NCI-H2081 (cell line): ENCODE measurements at regions not wholly inside any gene's neighbourhood (a gene's known extent, or its start where the extent isn't known, plus 50 kb on each side); places are given as distances from the start of the nearest gene placed in this dataset.
A peak's percentile ranks its signal among the peaks of the same experiment; 100 is the strongest.

ENCODE experiments used
- DNase-seq, 2 experiments: peaks; one replicate each; lab custom pipeline; 2025; lab: John Stamatoyannopoulos, UW

GRCh38 chr13:22499919-22500318 lies 680.9 kb upstream of the SGCG start:
- no peak for DNase-seq

DNA sequence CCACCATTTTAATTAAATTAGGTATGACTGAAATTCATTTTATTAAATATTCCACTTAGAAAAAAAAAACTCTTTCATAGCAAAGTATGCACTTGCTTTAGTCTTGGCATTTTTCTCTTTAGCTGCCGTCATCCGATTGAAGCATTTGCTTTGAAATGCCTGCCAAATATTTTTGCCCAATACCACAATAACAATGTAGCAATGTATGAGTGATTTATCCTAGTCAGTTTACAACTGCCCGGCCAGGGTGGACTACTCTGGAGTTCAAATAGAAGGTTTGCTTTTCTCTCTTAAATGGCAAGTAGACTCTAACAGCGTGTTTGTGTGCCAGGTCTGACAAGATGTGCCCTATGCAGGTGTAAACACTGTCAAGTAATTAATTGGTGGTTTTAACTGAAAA lies 675.3 kb upstream of the SGCG start:
- no peak for DNase-seq

DNA sequence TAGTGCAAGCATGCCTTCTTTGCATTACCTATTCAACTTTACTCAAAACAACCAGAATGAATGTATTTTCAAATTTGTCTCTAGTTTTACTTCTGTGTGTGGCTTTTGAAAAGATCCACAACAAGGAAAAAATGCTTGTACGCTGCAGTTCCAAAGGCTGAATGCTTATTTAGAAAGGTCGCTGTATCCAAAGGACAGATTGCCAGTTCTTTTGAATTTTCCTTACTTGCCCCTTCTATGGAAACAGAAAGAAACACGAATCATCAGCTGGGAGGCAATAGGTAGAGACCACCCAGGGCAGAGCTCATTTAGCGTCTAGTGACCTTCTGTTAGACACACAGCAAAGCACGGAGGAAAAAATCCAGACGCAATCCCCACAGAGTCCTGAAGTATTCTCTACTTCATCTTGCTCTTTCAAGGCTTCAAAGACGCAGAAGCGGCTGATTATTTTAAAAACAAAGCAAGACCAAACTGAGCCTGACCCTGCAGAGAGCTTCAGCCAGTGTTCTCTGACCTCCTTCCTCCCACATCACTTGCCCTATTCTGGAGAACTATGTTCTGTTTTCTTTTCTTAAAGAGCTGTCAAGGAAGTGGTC lies 674.6 kb upstream of the SGCG start:
- no peak for DNase-seq

DNA sequence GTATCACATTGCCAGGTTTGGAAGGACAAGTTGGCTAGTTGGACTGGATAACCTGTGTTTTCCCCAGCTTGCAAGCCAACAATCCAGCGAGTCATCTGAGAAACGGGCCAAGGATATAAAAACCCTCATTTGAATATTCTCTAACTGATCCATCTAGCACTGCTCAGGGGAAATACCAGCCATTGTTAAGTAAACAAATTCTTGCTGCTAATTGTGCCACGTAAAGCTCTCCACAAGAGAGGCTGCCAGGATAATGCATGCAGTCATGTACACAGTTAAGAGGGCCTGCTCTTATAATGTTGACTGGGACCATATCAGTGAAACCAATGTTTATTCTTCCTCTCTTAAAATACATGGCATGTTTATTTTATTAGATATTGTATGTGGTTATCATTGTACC lies 663.2 kb upstream of the SGCG start:
- DNase-seq = peak; percentile 42 to 77

DNA sequence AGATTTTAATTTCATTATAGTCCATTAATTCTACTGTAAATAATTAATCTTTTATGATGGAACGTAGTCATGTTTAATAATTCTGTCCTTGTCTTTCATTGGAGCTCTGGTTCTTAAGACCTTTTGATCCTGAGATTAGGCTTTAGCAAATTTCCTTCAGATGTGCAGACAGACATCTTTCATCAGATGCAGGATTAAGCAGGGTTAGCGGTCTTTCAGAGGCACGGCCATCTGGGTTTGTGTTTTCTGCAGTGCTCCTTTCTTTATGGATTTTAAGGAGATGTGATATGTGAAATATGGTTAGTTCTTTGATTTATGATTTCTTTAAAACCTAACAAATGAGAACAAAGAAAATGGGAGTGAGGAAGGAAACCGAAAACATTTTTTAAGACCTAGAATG lies 643.9 kb upstream of the SGCG start:
- no peak for DNase-seq

DNA sequence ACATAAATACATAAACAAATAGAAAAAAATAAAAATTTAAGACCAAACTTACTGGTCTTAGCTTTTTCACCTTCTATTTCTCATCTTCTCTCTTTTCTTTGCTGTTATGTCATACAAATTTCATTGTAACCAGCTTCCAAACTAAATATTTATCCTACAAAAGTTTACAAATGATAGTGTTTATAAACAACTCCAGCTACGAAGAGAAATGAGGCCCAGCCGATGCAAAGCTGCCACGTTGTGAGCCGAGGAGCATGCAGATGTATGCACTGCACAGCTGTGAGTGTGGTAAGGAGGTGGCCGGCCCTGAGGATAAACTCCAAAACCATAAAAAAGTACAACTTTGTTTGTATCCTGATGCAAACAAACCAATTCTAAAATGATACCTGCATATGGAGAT lies 642.4 kb upstream of the SGCG start:
- no peak for DNase-seq

DNA sequence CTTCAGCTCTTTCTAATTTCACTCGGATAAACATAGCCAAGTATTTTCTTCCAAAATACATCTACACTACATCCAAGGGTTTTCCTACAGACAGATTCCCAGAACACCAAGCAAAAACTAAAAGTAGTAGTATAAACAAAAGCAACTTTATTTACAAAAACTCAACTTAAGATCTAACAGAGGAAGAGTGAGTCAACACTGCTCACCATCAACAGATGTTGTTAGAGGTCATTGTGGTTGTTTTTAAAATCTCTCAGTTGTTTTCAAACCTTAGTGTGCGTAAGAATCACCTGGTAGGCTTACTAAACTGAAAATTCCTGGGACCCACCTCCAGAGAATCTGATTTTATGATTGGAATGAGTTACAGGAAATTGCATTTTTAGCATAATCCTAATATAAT lies 631.7 kb upstream of the SGCG start:
- no peak for DNase-seq

DNA sequence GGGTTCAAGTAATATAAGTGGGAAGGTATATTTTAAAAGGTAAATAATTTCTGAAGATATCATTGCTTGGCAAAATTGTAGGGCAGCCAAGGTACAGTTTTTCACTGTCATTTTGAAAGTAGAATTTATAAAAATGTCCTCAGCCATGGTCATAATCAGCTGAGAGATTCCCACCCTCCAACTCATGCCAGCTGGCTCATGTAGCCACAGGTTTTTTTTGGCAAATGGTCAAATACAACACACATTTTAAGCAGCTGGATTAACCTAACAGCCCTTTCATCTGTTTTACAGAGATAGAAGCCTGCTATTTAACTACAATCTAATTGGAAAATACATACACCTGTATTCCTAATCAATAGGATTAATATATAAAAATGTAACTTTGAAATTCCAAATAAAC lies 619.2 kb upstream of the SGCG start:
- peak; percentile 23 to 70 for DNase-seq

GRCh38 chr13:22562116-22562515 lies 618.7 kb upstream of the SGCG start:
- no peak for DNase-seq

DNA sequence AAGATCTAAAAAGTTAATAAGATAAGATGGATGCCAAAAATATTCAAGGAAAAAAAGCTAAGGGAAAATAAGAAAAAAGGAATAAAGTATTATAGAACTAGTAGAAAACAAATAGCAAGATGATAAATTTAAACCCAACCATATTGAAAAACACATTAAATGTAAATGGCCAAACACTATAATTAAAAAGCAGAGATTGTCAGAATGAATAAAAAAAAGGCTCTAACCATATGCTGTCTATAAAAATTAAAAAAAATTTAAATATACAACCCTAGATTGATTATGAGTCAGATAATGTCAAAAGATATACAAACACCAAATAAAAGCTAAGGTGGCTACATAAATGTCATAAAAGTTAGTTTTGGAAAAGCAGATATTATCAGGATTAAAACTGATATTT lies 617.5 kb upstream of the SGCG start:
- DNase-seq = no peak

DNA sequence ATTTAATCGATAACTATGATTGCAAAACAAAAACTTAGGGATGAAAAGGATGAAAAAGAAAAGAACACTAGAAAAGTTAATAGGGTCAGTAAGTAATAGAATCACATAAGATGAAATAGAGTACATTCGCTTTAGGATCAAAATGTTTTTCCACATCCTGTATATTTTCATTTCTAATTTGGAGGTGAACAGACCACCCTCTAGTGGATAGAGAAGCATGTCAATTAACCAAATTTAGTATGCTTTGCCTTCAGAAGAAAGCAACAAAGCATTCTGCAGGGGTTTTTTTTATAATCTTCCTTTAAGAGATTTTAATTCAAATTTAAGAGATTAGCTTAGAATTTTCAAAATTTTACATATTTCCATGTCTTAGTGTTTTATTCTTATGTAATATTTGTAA lies 611.0 kb upstream of the SGCG start:
- peak in 1 of 2 experiments; percentile 2 for DNase-seq

- no peak for DNase-seq
These were observed 590.9 kb upstream of the SGCG start for GRCh38 chr13:22589880-22590279.

GRCh38 chr13:22592515-22592914 lies 588.3 kb upstream of the SGCG start:
- DNase-seq = no peak

GRCh38 chr13:22594041-22594440 lies 586.7 kb upstream of the SGCG start:
- DNase-seq = peak in 1 of 2 experiments; percentile 1

- DNase-seq = no peak
These were observed 584.5 kb upstream of the SGCG start for GRCh38 chr13:22596171-22596863.

DNA sequence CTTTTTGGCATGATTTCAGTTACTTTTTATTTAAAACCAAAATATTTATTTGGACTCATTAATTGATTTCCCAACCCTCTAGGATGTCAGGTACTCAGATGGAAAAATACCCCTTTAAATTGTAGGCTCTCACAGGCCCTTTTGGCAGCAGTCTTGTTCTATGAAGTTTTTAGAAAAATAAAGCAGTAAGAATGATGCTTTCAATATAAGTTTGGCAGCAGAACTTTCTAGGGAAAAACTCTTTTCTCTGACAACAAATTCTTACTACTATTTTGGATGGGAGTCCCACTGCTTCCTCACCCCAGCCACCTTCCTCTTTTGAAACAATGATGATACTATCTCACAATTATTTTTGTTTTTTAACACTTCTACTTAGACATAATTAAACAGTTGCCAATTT lies 581.6 kb upstream of the SGCG start:
- no peak for DNase-seq

- no peak for DNase-seq
These were observed 562.8 kb upstream of the SGCG start for GRCh38 chr13:22618002-22618401.

DNA sequence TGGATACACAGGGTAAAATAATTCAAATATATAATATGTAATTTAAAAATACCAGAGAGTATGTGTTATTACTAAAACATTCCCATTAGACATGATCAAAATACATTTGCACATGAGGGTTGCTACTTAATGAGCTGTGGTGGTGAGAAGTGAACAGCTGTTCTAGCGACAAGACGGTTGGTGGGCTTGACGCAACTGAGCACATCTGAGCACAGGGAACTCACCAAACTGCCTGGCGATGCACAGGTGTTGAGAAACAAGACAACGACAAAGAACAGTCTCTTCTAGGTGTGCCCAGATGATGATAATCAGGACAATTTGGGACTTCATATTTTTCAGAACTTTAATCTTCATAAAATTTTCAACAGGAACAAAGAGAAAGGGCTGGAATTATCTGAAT lies 555.1 kb upstream of the SGCG start:
- DNase-seq = no peak

DNA sequence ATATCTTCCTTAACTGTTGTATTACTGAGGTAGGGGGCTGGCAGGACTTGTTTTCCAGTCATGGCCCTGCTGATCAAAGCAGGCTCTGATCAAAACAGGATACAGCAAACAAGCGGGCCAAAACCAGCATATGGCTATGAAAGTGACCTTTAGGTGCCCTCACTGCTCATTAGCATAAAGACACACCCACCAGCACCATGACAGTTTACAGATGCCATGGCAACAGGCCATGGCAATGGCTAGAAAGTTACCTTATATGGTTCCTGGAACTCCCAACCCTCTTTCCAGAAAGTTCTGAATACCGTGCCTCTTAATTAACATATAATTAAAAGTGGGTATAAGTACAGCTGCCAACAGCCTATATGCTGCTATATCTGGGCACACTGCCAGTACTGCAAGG lies 551.4 kb upstream of the SGCG start:
- DNase-seq = no peak

- DNase-seq = no peak
These were observed 538.7 kb upstream of the SGCG start for GRCh38 chr13:22642088-22642487.

DNA sequence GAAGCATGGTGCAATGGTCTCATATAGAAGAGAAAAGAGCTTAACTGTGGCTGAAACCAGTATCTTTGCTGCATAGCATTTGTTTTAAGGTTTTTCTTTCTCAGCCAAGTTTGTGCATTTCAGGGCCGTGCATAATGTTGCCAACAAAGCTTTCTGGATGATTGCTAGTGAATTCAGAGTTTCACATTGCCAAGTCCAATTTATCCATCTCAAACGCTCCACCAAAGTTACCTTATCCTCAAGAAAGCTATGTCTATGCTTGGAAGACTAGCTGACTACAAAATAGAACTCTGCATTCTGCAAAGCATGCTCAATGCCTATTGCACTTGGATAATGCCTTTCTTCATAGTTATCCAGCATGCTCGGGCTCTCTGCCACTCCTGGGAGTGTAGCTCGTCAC lies 535.8 kb upstream of the SGCG start:
- no peak for DNase-seq

DNA sequence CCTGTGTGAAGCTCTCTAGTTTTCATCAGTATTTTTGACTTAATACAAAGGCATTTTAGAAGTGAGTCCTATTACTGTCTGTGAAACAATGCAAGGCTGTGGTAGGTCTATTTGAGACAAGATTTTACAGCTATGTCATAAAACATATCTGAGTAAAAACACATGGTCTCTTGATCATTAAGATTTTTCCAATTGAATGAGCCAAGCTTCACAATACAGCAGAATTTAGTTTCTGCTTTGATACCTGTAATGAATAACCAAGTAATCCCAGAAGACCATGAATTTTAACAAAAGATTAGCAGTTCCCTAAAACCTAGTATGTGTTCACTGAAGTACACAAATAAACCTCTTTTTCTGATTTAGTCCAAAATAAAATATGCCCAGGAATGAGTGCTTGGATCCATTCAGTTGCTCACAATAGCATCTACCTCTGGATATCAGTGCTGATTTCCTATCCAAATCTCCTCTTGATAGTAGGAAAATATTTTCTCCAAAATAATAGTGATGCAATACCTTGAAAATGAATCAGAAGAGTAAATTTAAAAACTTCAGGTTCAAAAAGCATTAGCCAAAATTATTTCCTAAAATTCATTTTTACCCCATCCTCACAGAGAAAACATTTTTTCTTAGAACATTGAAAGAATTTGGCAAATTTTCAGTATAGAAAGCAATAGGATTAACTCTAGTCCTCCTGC lies 533.5 kb upstream of the SGCG start:
- DNase-seq = no peak

DNA sequence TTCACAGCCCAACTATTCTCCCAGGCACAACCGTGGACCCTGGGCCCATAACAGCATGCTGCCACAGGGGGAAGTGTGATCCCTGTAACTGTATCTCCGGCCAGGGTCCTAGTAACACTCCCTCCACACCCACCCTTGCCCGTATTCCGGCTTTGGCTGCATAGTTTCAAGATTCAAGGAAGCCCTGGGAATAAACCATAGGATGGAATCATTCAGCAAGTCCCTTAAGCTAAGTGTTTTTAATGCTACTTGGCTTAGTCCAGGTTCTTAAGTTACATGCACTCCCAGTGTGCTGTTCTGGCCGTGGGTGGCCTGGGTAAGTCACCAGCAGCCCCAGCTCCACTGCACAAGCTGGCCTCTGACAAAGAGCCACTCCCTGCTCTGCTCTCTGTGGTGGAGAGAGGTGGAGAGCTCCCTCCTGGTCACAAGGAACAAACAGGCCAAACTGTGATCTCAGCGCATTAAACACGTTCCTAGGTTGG lies 532.4 kb upstream of the SGCG start:
- no peak for DNase-seq
